HK-2 (cell line): ENCODE measurements at regions not wholly inside any gene's neighbourhood (a gene's known extent, or its start where the extent isn't known, plus 50 kb on each side); places are given as distances from the start of the nearest gene placed in this dataset.

ENCODE experiments used
- DNase-seq: peaks from one replicate; pipeline ENCODE4 v3.0.0-alpha.2; 2018; ENCODE audit not compliant: unreplicated experiment

DNA sequence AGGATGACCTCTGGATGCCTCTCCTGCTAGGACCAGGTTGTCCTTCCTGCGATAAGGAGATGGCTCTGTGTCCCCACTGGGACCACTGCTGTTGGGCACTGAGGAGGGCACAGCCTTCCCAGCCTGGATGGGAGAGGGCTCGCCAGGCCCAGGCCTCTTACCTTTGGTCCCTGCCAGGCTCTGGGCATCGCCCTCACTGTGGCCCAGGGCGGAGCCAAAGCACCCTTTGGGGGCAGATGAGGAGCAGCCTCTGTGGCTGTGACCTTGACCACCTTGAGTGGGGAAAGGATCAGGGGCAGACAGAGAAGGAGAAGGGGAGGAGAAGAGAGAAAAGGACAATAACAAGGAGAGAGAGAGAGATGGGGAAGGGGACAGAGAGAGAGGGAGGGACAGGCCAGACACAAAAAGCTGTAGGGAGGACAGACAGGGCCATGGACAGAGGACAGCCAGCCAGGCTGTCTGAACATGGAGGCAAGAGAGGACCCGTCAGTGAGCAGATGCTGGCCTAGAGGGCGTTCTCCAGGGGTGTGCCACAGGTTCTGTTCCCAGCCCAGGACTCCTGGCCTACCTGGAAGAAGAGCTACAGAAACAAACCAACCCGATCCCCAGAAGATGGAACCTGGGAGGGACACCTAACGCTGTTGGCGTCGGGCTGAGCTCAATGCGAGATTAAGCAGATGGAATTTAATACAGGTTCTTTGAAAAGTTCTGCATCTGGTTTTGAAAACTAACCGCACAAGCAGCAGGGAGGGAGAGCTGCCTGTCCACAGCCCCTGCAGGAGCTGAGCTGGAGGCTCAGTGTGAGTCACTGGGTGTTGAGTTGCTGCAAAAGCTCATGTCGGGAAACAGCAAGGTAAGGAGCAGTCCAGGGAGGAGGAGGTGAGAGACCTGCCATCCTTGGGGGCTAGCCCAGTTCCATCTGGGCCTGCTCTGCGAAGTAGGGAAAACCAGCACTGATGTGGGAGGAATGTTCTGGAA is 262.1 kb downstream of the PTPRU start:
- no peak for DNase-seq

DNA sequence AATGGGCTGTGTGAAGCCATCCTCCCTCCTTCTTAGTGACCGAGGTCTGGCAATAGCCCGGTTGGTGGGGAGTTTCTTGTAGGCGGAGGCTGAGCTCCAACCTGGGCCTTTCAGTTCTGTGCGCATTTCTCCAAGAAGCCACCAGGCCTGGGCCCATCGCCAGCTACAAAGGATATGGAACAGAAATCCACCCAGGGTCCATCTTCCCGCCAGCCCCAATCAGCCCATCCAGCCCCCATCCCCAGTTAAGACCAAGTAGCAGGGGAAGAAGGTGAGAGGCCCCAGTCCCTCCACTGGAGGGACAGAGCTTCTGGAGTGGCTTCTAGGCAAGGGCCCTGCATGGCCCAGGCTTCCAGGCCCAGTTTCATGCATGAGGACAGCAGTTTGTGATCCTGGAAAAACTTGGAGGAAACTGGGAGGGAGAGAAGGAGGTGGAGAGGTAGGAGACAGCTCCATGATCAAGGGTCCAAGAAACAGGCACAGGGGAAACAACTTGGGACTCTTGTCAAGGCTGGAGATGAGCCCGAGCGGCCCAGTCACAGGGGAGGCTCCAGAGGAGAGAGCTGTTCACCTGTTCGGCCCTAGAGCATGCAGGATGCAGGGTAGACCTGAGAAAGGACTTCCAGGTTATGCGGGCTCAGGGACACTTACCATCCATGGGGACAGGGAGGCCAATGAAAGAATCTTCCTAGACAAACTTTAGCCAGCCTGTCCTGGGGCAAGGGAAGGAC is 261.2 kb downstream of the PTPRU start:
- DNase-seq = no peak

DNA sequence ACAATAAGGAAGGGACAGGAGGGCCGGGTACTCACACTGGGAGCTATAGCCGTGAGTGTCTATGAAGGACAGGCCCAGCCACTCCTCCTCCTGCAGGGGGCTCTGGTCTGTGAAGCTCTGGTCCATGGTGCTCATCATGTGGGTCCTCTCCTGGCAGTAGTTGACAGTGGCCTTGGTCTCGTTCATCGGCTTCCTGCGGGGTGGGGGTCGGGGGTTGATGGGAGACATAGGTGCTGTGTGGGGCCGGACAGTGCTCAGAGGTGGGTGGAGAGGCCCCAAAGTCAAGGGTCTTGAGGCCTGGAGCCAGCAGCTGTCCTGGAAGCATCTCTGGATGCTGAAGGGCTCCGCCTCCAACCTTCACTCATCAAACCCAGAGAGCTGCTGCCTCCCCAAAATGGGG is 260.4 kb downstream of the PTPRU start:
- no peak for DNase-seq

DNA sequence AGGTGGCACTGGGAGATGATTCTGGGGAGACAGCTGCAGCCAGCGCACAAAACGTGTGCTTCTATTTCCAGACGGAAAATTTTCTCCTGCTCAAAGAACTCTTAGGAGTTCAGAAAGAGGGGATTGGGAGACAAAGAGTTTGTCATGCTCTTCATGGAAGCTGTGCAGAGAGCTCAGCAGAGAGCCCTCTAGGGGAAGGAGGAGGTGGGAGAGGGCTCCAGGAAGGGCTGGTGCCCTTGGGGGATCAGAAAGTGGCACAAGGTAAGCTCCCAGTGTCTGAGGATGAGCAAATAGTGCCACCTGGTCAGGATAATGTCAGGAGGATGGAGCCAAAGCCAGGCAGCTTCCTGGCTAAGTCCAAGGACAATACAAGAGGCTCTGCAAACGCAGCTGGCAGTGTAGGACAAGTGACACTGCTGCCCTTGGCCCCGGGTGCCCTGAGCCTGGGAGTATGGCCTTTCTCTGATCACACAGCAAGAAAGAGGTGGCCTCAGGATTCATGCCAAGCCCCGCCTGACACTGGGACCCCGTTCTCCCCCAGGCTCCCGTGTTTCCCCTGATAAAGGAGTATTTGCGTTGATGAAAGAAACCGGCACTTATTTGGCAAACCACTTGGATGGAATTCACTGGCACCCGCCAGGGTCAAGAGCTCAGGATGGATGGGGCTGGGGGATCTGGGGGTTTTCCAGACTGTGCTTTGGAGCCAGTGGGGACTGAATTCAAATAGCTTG is 254.0 kb downstream of the PTPRU start:
- DNase-seq = no peak

DNA sequence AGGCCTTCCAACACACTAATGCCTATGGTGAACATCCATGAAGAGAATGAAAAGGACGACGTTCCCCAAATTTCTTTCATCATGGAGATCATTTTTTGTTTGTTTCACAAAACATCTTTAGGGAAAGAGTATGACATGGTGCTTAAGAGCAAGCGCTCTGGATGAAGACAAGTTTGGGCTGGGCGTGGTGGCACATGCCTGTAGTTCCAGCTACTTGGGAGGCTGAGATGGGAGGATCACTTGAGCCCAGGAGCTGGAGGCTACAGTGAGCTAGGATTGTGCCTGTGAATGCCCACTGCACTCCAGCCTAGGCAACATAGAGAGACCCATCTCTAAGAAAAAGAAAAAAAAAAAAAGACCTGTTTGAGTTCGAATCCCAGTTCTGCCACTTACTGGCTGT is 253.1 kb downstream of the PTPRU start:
- no peak for DNase-seq

DNA sequence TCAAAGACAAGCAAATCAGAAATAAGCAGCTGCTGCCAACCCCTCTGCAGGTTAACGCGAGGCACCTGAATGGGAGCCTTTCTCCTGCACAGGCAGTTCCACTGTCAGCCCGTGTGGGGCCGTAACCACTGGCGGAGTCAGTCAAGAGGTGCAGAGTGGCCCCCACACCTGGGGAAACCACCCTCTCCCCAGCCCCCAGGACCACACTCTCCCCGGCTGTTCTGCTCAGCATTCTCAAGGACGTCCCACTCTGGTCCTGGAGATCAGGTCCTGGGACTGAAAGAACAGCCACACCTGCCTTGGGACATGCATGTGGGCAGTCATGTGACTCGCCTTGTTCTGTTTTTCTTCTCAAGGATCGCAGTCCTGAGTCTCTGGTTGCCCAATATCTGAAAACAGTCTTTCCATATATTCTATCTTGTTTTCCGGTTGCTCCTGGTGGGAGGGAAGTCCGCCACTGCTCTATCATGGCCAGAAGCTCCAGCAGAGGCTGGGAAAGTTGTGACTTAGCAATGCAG is 252.5 kb downstream of the PTPRU start:
- no peak for DNase-seq

DNA sequence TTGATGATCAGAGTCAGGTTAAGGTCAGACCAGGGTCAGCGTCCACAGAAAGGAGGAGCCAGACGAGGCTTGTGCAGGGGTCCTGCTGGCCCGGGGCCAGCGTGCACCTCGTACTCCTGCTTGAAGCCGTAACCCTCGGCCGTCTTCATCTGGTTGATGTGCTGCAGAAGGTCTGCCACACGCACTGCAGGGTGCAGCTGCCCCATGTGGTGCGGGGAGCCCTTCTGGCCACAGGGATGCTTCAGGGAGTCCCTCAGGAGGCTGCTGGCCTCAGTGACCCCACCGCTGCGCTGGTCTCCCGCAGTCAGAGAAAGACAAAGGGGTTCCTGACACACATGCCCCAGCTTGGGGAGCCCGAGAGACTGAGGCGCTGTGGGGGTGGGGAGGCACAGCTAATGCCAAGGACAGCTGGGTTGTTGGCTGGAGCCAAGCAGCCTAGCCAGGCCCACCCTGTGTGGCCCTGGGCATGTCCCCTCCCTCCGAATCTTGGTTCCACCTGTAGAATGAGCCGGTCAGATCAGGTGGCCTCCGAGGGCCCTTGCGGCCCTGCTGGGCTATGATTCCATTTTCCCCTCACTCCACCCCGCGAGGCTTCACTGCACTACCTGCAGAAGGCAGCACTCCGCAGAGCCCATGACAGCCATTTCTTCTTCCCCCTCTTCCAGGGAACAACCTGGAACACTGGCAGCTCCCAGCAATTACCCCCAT is 251.9 kb downstream of the PTPRU start:
- DNase-seq = no peak

DNA sequence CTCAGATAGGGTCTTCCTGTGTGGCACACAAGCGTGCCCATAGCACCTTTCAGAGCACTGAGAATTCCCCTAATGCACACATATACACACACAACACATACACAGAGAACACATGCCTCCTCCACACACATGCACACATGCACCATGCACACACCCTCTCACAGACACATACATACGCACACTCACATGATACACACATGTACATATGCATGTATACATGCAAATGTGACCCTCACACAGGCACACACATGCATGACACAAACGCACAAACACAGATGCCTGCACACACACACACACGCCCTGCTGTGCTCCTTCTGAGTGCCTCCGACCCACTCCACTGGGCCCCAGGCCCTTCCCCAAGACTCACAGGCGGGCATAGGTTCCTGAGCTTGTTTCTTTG is 251.0 kb downstream of the PTPRU start:
- DNase-seq = no peak

DNA sequence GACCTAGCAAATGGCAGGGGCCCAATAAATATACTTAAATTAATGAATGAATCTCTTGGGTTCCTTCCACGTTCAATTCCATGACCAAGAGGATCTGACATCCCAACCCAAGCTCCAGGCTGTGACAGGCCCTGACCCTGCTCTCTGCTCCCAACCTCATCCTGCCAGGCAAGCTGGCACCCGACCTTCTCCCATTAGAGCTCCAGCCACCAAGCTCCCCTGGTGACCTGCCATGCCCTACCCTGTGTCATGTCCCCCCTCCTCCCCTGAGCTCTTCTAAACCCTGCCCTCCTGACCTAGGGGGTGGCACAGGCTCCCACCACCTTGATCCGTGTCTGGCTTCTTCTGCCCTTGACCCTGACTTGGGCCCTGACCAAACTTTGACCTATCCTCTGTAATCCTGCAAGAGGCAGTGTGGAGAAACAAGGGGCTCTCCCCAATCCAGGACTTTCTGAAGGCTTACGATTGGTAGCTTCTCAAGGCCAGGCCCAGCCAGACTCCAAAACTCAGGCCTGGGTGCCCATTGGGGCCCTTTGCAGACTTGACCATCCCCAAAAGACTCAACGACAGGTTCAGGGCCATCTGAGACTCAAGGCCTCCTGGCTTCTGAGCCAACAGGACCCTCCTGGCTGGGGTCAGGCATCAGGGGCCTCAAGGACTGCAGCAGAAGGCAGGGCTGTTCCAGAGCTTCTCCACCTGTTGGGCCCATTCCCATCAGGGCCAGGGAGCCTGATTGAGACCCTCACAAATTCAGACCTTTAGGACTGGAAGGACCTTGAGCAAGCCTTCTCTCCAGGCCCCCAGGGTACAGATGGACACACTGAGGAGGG is 249.0 kb downstream of the PTPRU start:
- no peak for DNase-seq

DNA sequence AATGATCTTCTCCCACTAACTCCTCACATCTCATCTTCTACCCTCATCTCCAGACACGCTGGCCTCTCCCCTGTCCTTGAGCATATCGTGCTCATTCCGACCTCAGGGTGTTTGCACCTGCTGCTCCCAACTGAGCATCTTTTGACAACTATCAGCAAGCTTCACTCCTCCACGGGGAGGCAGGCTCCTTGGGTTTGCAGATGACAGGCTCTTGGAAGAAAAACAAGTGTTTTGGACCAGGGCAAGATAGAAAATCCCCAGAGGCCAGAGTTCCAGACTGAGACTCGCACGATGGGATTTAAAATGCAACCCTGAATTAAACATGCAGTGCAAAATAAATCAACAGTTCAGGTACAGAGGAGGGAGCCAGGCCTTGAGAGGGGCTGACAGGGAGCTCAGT is 246.7 kb downstream of the PTPRU start:
- DNase-seq = no peak

DNA sequence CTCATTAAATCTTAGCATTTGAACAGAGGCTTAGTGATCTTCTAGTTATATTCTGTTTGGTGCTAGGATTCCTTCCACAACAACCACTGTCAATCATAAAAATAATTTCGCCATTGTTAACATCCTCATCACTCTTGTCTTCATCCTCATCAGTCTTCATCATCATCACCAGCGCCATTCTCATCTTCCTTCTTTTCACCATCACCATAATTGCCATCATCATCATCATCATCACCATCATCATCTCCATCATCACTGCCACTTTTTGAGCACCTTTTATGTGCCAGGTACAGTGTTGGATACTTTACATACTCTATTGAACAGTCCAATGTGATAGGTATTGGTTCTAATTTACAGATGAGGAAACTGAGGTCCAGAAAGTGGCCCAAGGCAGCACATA is 245.7 kb downstream of the PTPRU start:
- no peak for DNase-seq

DNA sequence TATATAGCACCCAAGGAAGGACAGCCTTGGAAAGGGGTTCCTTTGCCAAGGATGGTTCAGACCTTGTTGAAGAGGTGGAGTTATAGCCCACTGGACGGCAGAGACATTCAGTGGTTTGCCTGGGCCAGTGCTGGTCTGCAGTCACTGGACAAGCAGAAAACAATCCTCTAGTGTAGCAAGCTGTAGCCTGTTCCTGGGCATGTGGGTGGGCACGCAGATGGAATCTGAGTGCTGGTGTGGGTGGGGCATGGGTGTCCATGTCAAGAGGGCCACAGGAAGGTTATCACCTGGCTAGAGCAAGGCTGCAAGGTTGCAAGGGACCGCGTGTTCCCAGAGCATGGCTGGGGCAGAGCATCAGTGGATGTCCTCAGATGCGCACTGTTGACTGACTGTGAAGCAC is 244.7 kb downstream of the PTPRU start:
- no peak for DNase-seq

DNA sequence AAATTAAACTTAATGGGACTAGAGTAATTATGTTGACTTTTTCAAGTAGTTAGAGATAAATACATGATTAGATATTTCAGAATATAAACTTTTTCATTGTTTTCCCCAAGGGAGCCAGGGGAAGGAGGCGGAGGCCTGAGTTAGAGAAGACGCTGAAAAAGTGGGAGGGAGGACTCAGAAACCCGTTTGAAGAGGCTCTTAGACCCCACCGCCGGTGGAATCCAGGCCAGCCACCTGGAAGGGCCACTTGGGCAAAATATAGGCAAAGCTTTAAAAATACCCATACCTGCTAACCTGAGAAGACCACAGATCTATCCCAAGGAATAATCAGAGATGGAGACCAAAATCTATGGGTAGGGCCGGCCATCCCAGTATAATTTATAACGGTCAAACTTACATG is 242.6 kb downstream of the PTPRU start:
- DNase-seq = no peak

DNA sequence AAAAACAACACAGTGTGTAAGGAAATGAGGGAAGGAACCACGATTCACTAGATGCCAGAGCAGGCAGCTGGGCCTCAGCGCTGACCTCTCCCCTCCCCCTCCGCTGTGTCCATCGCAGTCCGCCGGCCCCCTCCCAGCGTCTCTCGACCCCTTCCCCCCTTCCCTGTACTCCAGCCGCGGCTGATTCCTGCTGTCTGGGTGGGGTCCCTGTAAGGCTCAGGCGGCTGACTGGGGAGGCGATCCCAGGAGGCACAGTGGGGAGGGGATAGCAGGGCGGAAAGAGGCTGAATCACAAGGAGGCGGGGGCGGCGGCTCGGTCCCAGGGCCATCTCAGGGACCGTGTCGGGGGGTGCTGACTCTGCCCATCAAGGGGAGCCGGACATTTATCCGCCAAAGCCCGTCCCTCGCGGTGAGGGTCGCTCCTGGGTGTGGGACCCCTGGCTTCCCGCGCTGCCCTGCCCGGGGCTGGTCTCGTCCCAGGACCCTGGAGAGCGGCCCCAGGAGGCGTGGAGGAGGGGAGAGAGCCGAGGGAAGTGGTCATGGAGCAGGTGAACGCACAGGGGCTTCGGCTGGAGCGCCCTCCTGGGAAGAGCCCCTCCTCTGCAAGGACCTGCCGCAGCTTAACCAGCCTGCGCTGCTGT is 241.9 kb downstream of the PTPRU start:
- no peak for DNase-seq

DNA sequence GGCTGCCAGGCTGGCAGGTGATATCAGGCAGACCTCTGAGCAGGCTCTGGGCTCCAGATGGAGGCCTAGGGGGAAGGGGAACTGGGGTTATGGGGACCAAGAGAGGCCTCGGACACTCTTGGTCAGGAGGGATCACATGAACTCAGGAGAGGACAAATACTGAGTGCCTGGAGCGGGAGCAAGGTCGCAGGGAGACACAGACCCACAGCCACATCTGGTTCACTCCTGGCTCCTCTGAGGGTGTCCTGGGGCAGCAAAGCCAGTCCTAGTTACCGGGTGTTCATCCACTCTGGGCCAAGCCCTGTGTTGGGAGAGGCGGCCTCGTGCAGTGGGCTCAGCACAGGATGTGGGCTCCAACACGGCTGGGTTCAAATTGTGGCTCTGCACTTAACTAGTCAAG is 239.0 kb downstream of the PTPRU start:
- no peak for DNase-seq

DNA sequence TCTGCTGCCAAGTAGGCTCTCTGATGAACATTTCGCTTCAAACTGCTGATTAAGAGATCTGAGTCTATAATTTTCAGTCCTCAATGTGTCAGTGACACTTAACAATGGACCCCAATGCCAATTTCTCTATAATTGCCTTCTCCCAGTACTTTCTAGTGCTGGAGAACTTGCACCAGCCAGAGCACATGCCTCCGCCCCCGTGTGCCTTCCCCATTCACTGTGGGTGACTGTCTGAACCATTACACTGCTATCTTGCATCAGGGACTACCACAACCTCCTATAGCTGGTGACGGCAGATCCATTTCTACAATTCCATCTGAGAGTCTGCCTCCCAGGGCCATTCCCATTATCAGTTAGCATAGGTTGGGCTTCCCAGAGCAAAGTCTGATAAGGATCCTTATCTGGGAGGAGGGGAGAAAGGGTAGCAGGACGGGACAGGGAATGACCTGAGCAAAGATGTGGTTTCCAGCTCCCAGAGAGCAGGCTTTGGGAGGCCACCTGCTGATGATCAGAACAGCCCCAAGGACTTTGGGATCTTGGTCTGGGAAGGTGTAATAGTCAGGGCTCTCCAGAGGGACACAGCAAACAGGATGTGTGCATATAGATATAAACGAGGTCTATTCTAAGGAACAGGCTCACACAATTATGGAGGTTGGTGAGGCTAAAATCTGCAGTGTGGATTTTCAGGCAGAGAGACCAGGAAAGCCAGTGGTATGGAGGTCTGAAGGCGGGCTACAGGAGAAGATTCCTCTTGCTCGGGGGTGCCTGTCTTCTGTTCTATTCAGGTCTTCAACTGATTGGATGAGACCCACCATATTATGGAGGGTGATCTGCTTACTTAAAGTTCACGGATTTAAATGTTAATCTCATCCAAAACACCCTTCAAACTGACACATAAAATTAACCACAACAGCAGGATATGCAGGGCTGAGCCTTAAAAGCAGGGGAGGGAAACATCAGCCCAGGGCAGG is 238.2 kb downstream of the PTPRU start:
- no peak for DNase-seq

DNA sequence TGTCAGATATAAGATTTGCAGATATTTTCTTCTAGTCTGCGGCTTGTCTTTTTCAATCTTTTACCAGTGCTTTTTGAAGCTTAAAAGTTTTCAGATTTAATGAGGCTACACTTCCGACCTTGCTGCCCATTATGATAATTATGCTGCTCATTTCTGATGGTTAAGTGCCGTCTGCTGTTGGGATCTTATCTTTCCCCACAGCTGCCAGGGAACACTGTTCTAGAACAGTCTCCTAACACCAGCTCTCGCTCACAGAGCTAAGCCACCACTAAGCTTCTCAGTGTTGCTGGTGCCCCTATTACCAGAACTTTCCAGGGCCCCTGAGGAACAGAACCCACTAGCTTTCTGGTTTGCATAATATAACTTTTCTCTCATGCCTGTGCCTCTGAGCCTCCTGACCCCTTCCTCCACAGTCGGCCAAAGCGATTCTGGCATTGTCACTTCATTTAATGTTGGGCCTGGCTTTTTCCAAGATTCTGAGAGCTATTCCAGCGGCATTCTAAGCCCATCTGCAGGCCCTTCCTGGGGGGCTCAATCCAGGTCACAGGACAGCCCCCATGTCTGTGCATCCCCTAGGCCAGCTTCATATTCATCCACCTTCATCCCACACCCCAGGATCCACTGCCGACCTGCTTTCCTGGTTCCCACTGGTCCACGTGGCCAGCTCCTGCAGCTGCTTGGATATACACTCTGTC is 237.0 kb downstream of the PTPRU start:
- DNase-seq = no peak
